Panc1 (cell line): ENCODE measurements at regions not wholly inside any gene's neighbourhood (a gene's known extent, or its start where the extent isn't known, plus 50 kb on each side); places are given as distances from the start of the nearest gene placed in this dataset.

Experiments used
- ATAC-seq: fragments of 200-7000 bp; cut with Tn5 transposase; 2 replicates; pipeline ENCODE4 v1.9.1; 2020; ENCODE audit warnings: mild to moderate bottlenecking, moderate library complexity
- BruUV-seq: library from RNA; stranded (reverse); fragments of 400-500 nt; replicated peaks from 2 replicates; lab custom pipeline; 2021; lab: Mats Ljungman, UMichigan
- CTCF ChIA-PET: fragments of 300-600 bp; sonication (Branson Sonifier 250); formaldehyde crosslinking; loops from one replicate; lab custom pipeline; 2022; ENCODE audit warnings: antibody characterized with exemption; lab: Charles Lee
- POLR2A ChIA-PET: fragments of 300-600 bp; sonication (Branson Sonifier 250); formaldehyde crosslinking; loops from one replicate; lab custom pipeline; 2022; ENCODE audit warnings: antibody characterized with exemption; lab: Charles Lee
- DNase-seq: peaks from one replicate; pipeline ENCODE4 v3.0.0-alpha.2; 2010; ENCODE audit warnings: low read depth, low spot score
- H3K27ac ChIP-seq: 2 replicates; pipeline ENCODE4 v1.5.1; 2011; ENCODE audit warnings: mild to moderate bottlenecking, low read length, inconsistent platforms
- H3K27me3 ChIP-seq: fragments of 200-500 bp; sonication (Bioruptor generic); 2 replicates; pipeline ENCODE4 v1.6.0; 2014; ENCODE audit warnings: low read length, inconsistent platforms; ENCODE audit not compliant: control insufficient read depth, insufficient read depth
- H3K36me3 ChIP-seq: fragments of 200-500 bp; sonication (Bioruptor generic); 2 replicates; pipeline ENCODE4 v1.5.1; 2014; ENCODE audit warnings: inconsistent platforms, mild to moderate bottlenecking, low read length, moderate library complexity; ENCODE audit not compliant: control insufficient read depth, insufficient read depth
- H3K4me1 ChIP-seq: 2 replicates; pipeline ENCODE4 v1.5.1; 2011; ENCODE audit warnings: inconsistent platforms, mild to moderate bottlenecking, low read length, moderate library complexity; ENCODE audit not compliant: control insufficient read depth, insufficient read depth
- H3K4me3 ChIP-seq, 2 experiments: 2 replicates each; pipeline ENCODE4 v1.5.1; 2011 to 2012; ENCODE audit warnings: low read depth in 2 of 2, low read length in 2 of 2, mild to moderate bottlenecking in 2 of 2, inconsistent platforms in 1 of 2, moderate library complexity in 1 of 2
- H3K9me3 ChIP-seq: fragments of 200-500 bp; sonication (Bioruptor generic); 2 replicates; pipeline ENCODE4 v1.5.1; 2014; ENCODE audit warnings: low read depth, mild to moderate bottlenecking, inconsistent platforms, low read length, moderate library complexity; ENCODE audit not compliant: control insufficient read depth, insufficient read depth
- CTCF ChIP-seq: fragments of 450-650 bp; IDR thresholded peaks from 2 replicates; pipeline ENCODE4 v1.5.1; 2017; ENCODE audit warnings: mild to moderate bottlenecking
- POLR2AphosphoS5 ChIP-seq: IDR thresholded peaks from 2 replicates; pipeline ENCODE4 v1.6.1; 2012; ENCODE audit warnings: mild to moderate bottlenecking, low read depth, low read length, moderate library complexity
- REST ChIP-seq, 2 experiments: IDR thresholded peaks; 2 replicates each; pipeline ENCODE4 v1.6.1; 2011 to 2012; ENCODE audit warnings: low read depth in 2 of 2, control low read depth in 1 of 2, low read length in 1 of 2, mild to moderate bottlenecking in 1 of 2, moderate library complexity in 1 of 2; ENCODE audit not compliant: insufficient read depth in 1 of 2
- SIN3A ChIP-seq: IDR thresholded peaks from 2 replicates; pipeline ENCODE4 v1.6.1; 2012; ENCODE audit warnings: low read depth, mild to moderate bottlenecking, low read length, moderate library complexity, borderline replicate concordance; ENCODE audit not compliant: insufficient read depth
- TCF7L2 ChIP-seq: IDR thresholded peaks from 2 replicates; pipeline ENCODE4 v1.6.1; 2011; ENCODE audit warnings: mild to moderate bottlenecking, low read depth, low read length, inconsistent platforms
- in situ Hi-C: cut with HindIII; loops from 2 replicates; pipeline ENCODE4 v1.10.0; 2016; ENCODE audit warnings: low sequenced_read_pairs, low pct_unique_long_range_greater_than_20kb
- intact Hi-C: fragments of 100-400 bp; cut with micrococcal nuclease; formaldehyde crosslinking; loops from one replicate; pipeline ENCODE4 v1.10.0; 2022; ENCODE audit not compliant: unreplicated experiment

GRCh38 chr6:163874784-163875183 is 460.3 kb downstream of the QKI start:
- BruUV-seq: no TSS peak
- ATAC-seq (no peak), DNase-seq (no peak)
- Histone ChIP-seq H3K4me1 (no peaks in the 10 kb centered on the region), H3K36me3 (no peaks in the 10 kb centered on the region), H3K27me3 (no peaks in the 10 kb centered on the region), H3K9me3 (no peaks in the 10 kb centered on the region), H3K27ac (no peak overlapping the region), H3K4me3 (no peak overlapping the region)
- ChIA-PET CTCF (no interaction called here), POLR2A (no interaction called here)
- in situ Hi-C loops (no loop called here), intact Hi-C loops (no loop called here)
- TF ChIP-seq POLR2AphosphoS5 (no peak), REST (IDR thresholded peaks at IDR 0.05; ENCODE audit: insufficient read depth in 1 of 2, low read depth in 2 of 2, low read length in 1 of 2) (no peak), CTCF (no peak), SIN3A (no peak), TCF7L2 (no peak)

GRCh38 chr6:163872335-163872734 is 457.8 kb downstream of the QKI start:
- TF ChIP-seq CTCF (no peak), REST (IDR thresholded peaks at IDR 0.05; ENCODE audit: insufficient read depth in 1 of 2, low read depth in 2 of 2, low read length in 1 of 2) (no peak), POLR2AphosphoS5 (no peak), SIN3A (no peak), TCF7L2 (no peak)
- no peak overlapping the region for H3K27ac ChIP-seq
- H3K27me3 ChIP-seq: no peaks in the 10 kb centered on the region
- H3K36me3 ChIP-seq: no peaks in the 10 kb centered on the region
- ATAC-seq (no peak), DNase-seq (no peak)
- no peaks in the 10 kb centered on the region for H3K4me1 ChIP-seq
- BruUV-seq: no TSS peak
- CTCF ChIA-PET: no interaction called here
- POLR2A ChIA-PET: no interaction called here
- H3K4me3 ChIP-seq: no peak overlapping the region
- no peaks in the 10 kb centered on the region for H3K9me3 ChIP-seq
- intact Hi-C loops (no loop called here), in situ Hi-C loops (no loop called here)
